Vagina (tissue), 2 donors: ENCODE measurements at regions not wholly inside any gene's neighbourhood (a gene's known extent, or its start where the extent isn't known, plus 50 kb on each side); places are given as distances from the start of the nearest gene placed in this dataset.
A peak's percentile ranks its signal among the peaks of the same experiment; 100 is the strongest.

Experiments
- CTCF ChIP-seq, 3 experiments: fragments of 450-650 bp in 2 of 3; fragments of 200-600 bp in 1 of 3; sonication (generic) in 1 of 3; IDR thresholded peaks; one replicate each; pipeline ENCODE4 v1.5.1; 2017 to 2019; ENCODE audit warnings: antibody characterized with exemption in 3 of 3, mild to moderate bottlenecking in 2 of 3, moderate library complexity in 2 of 3
- POLR2A ChIP-seq, 2 donors: fragments of 450-650 bp; IDR thresholded peaks; one replicate each; pipeline ENCODE4 v1.6.1; 2017; ENCODE audit warnings: antibody characterized with exemption in 2 of 2, mild to moderate bottlenecking in 2 of 2, moderate library complexity in 2 of 2
- POLR2AphosphoS5 ChIP-seq, 2 donors: sonication (generic); formaldehyde crosslinking; IDR thresholded peaks; one replicate each; pipeline ENCODE4 v1.9.0; 2017; ENCODE audit warnings: antibody characterized with exemption in 2 of 2, mild to moderate bottlenecking in 2 of 2, low read depth in 1 of 2; ENCODE audit not compliant: insufficient read depth in 1 of 2

- peak in 1 of 2 donors; percentile 63 for TF ChIP-seq POLR2AphosphoS5 (IDR thresholded peaks at IDR 0.05; ENCODE audit: insufficient read depth in 1 of 2, low read depth in 1 of 2)
- TF ChIP-seq CTCF (IDR thresholded peaks at IDR 0.05): no peak
- TF ChIP-seq POLR2A (IDR thresholded peaks at IDR 0.05): no peak
These were observed 191.1 kb upstream of the SGK1 start for GRCh38 chr6:134508862-134509498.
